ENCODE measurements at regions not wholly inside any gene's neighbourhood (a gene's known extent, or its start where the extent isn't known, plus 50 kb on each side); places are given as distances from the start of the nearest gene placed in this dataset.

DNA sequence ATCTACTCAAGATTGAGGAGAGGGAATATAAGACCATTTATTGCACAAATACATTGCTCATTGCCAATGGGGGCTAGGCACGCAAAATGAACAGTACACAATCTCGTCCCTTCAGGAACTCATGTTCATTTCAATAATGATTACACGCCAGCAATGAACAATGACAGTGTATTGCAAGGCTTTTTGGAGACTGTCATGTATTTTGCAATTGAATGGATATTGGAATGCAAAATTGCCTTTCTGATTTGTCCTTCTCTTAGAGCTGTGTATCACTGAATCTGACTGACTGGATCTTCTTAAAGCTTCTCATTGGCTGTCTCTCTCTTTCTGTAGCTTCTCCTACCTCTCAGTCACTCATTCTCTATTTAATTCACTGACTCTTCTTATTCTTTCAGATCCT lies 400.2 kb upstream of the DCN start:
- Mint-ChIP-seq H3K27ac (no peak overlapping the region), H3K36me3 (ENCODE audit: low read depth) (no peaks in the 10 kb centered on the region), H3K27me3 (no peaks in the 10 kb centered on the region), H3K4me3 (no peak overlapping the region), H3K9me3 (no peaks in the 10 kb centered on the region), H3K4me1 (ENCODE audit: low read depth) (peaks cover 9% of the 10 kb centered on the region)
- DNase-seq: no peak
- ATAC-seq: no peak
- POLR2A ChIA-PET: no interaction called here
- TF ChIP-seq, protein P1, sequence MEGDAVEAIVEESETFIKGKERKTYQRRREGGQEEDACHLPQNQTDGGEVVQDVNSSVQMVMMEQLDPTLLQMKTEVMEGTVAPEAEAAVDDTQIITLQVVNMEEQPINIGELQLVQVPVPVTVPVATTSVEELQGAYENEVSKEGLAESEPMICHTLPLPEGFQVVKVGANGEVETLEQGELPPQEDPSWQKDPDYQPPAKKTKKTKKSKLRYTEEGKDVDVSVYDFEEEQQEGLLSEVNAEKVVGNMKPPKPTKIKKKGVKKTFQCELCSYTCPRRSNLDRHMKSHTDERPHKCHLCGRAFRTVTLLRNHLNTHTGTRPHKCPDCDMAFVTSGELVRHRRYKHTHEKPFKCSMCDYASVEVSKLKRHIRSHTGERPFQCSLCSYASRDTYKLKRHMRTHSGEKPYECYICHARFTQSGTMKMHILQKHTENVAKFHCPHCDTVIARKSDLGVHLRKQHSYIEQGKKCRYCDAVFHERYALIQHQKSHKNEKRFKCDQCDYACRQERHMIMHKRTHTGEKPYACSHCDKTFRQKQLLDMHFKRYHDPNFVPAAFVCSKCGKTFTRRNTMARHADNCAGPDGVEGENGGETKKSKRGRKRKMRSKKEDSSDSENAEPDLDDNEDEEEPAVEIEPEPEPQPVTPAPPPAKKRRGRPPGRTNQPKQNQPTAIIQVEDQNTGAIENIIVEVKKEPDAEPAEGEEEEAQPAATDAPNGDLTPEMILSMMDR (IDR thresholded peaks at IDR 0.05): no peak
- CTCF ChIA-PET: interaction anchor here (0.6 to 2.3 kb wide), 2 partner anchors 21 to 201 kb away, joined by 3 to 7 read pairs; no protein-coding TSS in a partner anchor
- intact Hi-C loops (cut with micrococcal nuclease): no loop called here

DNA sequence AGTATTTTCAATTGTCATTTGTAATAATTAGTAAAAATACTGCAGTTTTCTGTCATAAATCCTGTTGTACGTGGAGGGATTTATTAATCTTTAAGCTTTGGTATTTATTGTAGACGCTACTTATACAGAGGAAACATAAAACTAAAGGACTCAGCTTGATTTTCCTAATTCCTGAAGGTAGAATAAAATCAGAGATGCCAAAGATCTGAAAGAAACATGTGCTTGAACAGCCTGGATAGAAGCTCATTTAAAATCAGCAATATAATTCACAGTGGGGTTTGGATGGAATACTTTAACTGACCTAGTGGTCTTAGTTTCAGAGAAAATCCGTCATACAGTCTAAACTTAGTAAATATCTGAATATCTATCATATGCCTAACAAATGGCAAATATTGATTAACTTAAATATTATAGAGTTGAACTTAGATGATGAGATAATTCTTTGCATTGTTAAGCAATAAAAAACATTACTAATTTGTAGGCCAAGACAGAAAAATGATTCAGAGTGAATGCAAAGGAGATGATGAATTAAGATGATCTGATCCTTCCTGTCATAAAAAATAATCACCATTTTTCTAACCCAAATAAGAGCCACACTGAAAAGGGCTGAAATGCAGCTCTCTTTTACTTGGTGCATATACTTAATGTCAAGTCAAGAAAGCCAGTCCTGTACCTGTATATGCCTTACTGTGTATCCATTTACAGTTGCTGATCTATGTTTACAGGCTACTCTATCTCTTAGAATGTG lies 397.1 kb upstream of the DCN start:
- ATAC-seq (no peak), DNase-seq (no peak)
- peaks cover 12% of the 10 kb centered on the region for H3K4me1 Mint-ChIP-seq (ENCODE audit: low read depth)
- H3K4me3 Mint-ChIP-seq: no peak overlapping the region
- TF ChIP-seq, protein P1 (IDR thresholded peaks at IDR 0.05): no peak
- no peaks in the 10 kb centered on the region for H3K36me3 Mint-ChIP-seq (ENCODE audit: low read depth)
- H3K27me3 Mint-ChIP-seq: no peaks in the 10 kb centered on the region
- intact Hi-C loops (cut with micrococcal nuclease): loop anchor here (10.0 kb wide), 1 partner anchor 1015 kb away; no protein-coding TSS in a partner anchor
- H3K9me3 Mint-ChIP-seq: no peaks in the 10 kb centered on the region
- CTCF ChIA-PET: interaction anchor here (0.7 to 2.7 kb wide), 6 partner anchors 12 to 995 kb away, joined by 3 to 15 read pairs (median 3); no protein-coding TSS in a partner anchor
- POLR2A ChIA-PET: no interaction called here
- H3K27ac Mint-ChIP-seq: no peak overlapping the region

DNA sequence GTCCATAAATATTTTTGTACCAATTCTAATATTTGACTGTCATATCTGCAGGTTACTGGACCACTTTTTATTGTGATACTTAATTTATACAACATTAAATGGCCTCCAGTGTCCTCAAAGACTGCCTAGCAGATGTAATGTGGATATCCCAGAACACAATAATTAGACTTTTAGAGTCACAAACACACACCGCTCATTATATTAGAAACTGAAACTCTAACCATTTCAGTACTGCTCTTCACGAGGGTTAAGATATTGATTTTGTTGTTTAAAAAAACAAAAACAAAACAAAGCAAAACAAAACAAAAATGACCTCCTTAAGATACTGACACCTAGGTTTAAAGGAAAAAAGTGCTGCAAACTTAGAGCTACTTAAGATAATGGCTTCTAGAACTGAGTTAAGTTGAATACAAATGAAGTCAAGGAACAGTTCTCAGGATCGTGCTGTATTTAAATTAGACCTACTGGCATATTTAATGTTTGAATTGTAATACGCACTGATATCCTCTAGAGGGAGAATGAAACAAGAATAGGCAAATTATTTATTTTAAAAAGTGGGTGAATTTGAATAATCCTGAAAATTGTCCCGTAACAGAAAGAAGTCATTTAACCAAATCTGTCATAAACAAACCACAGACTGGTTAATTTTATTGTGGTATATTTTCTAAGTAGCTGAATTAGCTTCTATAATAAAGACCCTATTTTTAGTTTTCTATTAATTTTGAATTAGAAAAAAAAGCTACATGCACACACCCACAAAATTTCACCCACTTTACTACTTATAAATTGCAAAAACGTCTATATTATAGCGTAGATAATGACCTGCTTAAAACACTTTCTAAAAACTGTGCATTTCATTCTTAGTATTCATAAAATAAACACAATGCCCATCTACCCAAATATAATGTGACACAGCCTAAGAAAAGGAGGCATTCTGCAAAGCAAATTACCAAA lies 395.2 kb upstream of the DCN start:
- Mint-ChIP-seq H3K4me1 (ENCODE audit: low read depth) (peaks cover 15% of the 10 kb centered on the region), H3K9me3 (no peaks in the 10 kb centered on the region), H3K36me3 (ENCODE audit: low read depth) (no peaks in the 10 kb centered on the region), H3K27me3 (no peaks in the 10 kb centered on the region), H3K27ac (no peak overlapping the region), H3K4me3 (peak overlapping the region; percentile 65)
- CTCF ChIA-PET: interaction anchor here (1.0 to 2.7 kb wide), 8 partner anchors 8 to 349 kb away, joined by 3 to 15 read pairs (median 4); no protein-coding TSS in a partner anchor
- ATAC-seq: peak; percentile 85
- POLR2A ChIA-PET: interaction anchor here (1.3 kb wide), 1 partner anchor 567 kb away, joined by 4 read pairs; no protein-coding TSS in a partner anchor
- intact Hi-C loops (cut with micrococcal nuclease): loop anchor here (10.0 kb wide), 1 partner anchor 1017 kb away; no protein-coding TSS in a partner anchor
- TF ChIP-seq, protein P1 (IDR thresholded peaks at IDR 0.05): peak; percentile 73
- no peak for DNase-seq

DNA sequence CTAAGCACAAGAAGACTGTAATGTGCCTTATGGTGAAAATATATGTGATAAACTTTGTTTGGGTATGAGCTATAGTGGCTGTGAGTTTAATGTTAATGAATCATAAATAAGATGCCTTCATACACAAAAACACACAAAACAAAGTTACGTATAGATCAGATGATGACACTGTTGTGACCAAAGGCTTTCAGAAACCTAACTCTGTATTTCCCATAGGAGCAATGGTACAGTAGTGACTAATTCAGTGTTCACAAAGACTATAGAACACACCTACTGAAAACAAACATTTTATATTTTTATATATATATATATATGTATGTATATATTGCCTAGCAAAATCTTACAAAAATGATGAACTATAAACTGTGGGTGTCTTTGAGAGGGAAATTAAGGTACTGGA lies 393.8 kb upstream of the DCN start:
- ATAC-seq (no peak), DNase-seq (no peak)
- TF ChIP-seq, protein P1 (IDR thresholded peaks at IDR 0.05): no peak
- ChIA-PET POLR2A (no interaction called here), CTCF (interaction anchor here (5.3 kb wide), 1 partner anchor 195 kb away, joined by 16 read pairs; no protein-coding TSS in a partner anchor)
- Mint-ChIP-seq H3K4me1 (ENCODE audit: low read depth) (peaks cover 15% of the 10 kb centered on the region), H3K4me3 (no peak overlapping the region), H3K36me3 (ENCODE audit: low read depth) (no peaks in the 10 kb centered on the region), H3K27me3 (no peaks in the 10 kb centered on the region), H3K27ac (no peak overlapping the region), H3K9me3 (no peaks in the 10 kb centered on the region)
- intact Hi-C loops (cut with micrococcal nuclease): loop anchor here (10.0 kb wide), 1 partner anchor 1018 kb away; no protein-coding TSS in a partner anchor

Data from activated CD8-positive, alpha-beta T cell treated with anti-CD3 and anti-CD28 coated beads for 36 hours (primary cell).